ENCODE measurements at regions not wholly inside any gene's neighbourhood (a gene's known extent, or its start where the extent isn't known, plus 50 kb on each side); places are given as distances from the start of the nearest gene placed in this dataset.

DNA sequence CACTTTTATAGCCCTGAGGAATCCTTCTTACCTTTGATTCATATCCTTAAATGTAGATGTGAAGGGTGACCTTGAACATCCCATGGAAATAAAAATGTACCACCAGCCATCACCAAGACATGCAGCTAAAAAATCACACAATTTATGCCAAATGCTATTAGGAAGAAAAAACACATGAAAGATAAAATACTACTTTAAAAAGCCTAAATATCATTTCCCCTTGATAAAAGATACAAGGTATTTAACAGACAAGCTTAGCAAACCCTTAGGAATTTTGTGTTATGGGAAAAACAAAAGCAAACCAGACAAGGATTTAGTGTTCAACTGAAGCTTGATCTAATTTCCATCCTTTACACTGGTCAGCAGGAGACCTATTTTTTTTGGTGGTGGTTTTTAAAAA, 255.0 kb downstream of the ICOS start:
- H3K27me3 ChIP-seq (ENCODE audit: control insufficient read depth, insufficient read depth, low read length), result no peaks in the 10 kb centered on the region
- no peak for TF ChIP-seq EZH2 (IDR thresholded peaks at IDR 0.05; ENCODE audit: low read length, missing control alignments)
- TF ChIP-seq, protein P1, sequence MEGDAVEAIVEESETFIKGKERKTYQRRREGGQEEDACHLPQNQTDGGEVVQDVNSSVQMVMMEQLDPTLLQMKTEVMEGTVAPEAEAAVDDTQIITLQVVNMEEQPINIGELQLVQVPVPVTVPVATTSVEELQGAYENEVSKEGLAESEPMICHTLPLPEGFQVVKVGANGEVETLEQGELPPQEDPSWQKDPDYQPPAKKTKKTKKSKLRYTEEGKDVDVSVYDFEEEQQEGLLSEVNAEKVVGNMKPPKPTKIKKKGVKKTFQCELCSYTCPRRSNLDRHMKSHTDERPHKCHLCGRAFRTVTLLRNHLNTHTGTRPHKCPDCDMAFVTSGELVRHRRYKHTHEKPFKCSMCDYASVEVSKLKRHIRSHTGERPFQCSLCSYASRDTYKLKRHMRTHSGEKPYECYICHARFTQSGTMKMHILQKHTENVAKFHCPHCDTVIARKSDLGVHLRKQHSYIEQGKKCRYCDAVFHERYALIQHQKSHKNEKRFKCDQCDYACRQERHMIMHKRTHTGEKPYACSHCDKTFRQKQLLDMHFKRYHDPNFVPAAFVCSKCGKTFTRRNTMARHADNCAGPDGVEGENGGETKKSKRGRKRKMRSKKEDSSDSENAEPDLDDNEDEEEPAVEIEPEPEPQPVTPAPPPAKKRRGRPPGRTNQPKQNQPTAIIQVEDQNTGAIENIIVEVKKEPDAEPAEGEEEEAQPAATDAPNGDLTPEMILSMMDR (conservative IDR thresholded peaks at IDR 0.05 in 1 of 2, IDR thresholded peaks at IDR 0.05 in 1 of 2; ENCODE audit: low read depth in 1 of 2, low read length in 2 of 2), result no peak
- H4K20me1 ChIP-seq (ENCODE audit: control insufficient read depth, extremely low read depth, insufficient read depth, low read length), result no peaks in the 10 kb centered on the region
- no peaks in the 10 kb centered on the region for H3K36me3 ChIP-seq (ENCODE audit: control insufficient read depth, insufficient read depth, low read length)
- no peak overlapping the region for H3K27ac ChIP-seq (ENCODE audit: insufficient read depth, low read length)
- no peaks in the 10 kb centered on the region for H3K9me3 ChIP-seq (ENCODE audit: control insufficient read depth, insufficient read depth, low read depth, low read length)
- H2AFZ ChIP-seq (ENCODE audit: low read length), result no peak overlapping the region
- H3K4me3 ChIP-seq (replicated peaks in 1 of 4; ENCODE audit: control extremely low read depth in 1 of 4, insufficient read depth in 1 of 4, low read depth in 3 of 4, low read length in 4 of 4), result no peak overlapping the region
- H3K79me2 ChIP-seq (ENCODE audit: control insufficient read depth, insufficient read depth, low read length), result no peaks in the 10 kb centered on the region
- DNase-seq (ENCODE audit: low read depth in 2 of 2), result no peak
- H3K9ac ChIP-seq (ENCODE audit: insufficient read depth, low read length), result no peak overlapping the region
- H3K4me2 ChIP-seq (ENCODE audit: extremely low read depth, insufficient read depth, low read length), result no peak overlapping the region
- H3K4me1 ChIP-seq (ENCODE audit: control insufficient read depth, extremely low read depth, insufficient read depth, low read length), result no peaks in the 10 kb centered on the region

DNA sequence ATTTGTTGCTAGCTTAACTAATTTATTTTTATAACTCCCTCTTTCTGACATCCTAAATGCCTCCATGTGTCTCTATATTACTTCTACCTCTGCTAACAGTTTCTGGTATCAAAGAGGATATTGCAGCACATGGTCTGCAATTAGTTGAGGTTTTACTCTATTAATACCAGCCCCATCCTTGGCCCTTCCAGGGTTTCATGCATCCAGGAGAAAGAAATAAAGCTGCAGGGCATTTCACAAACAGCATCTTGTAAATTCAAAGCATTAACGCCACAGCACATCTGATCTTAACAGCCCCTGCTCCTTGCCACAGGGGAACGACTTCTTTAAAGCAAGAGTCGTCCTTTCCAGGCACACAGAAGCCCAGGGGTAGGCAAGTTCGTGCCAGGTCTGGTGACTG, 258.9 kb downstream of the ICOS start:
- Histone ChIP-seq H3K36me3 (ENCODE audit: control insufficient read depth, insufficient read depth, low read length) (no peaks in the 10 kb centered on the region), H3K9me3 (ENCODE audit: control insufficient read depth, insufficient read depth, low read depth, low read length) (no peaks in the 10 kb centered on the region), H4K20me1 (ENCODE audit: control insufficient read depth, extremely low read depth, insufficient read depth, low read length) (no peaks in the 10 kb centered on the region), H3K27ac (ENCODE audit: insufficient read depth, low read length) (no peak overlapping the region), H3K4me3 (replicated peaks in 1 of 4; ENCODE audit: control extremely low read depth in 1 of 4, insufficient read depth in 1 of 4, low read depth in 3 of 4, low read length in 4 of 4) (no peak overlapping the region), H3K27me3 (ENCODE audit: control insufficient read depth, insufficient read depth, low read length) (no peaks in the 10 kb centered on the region), H2AFZ (ENCODE audit: low read length) (no peak overlapping the region), H3K4me1 (ENCODE audit: control insufficient read depth, extremely low read depth, insufficient read depth, low read length) (no peaks in the 10 kb centered on the region), H3K9ac (ENCODE audit: insufficient read depth, low read length) (no peak overlapping the region), H3K79me2 (ENCODE audit: control insufficient read depth, insufficient read depth, low read length) (no peaks in the 10 kb centered on the region), H3K4me2 (ENCODE audit: extremely low read depth, insufficient read depth, low read length) (no peak overlapping the region)
- TF ChIP-seq, protein P1 (conservative IDR thresholded peaks at IDR 0.05 in 1 of 2, IDR thresholded peaks at IDR 0.05 in 1 of 2; ENCODE audit: low read depth in 1 of 2, low read length in 2 of 2), result no peak
- TF ChIP-seq EZH2 (IDR thresholded peaks at IDR 0.05; ENCODE audit: low read length, missing control alignments), result no peak
- DNase-seq (ENCODE audit: low read depth in 2 of 2), result no peak

DNA sequence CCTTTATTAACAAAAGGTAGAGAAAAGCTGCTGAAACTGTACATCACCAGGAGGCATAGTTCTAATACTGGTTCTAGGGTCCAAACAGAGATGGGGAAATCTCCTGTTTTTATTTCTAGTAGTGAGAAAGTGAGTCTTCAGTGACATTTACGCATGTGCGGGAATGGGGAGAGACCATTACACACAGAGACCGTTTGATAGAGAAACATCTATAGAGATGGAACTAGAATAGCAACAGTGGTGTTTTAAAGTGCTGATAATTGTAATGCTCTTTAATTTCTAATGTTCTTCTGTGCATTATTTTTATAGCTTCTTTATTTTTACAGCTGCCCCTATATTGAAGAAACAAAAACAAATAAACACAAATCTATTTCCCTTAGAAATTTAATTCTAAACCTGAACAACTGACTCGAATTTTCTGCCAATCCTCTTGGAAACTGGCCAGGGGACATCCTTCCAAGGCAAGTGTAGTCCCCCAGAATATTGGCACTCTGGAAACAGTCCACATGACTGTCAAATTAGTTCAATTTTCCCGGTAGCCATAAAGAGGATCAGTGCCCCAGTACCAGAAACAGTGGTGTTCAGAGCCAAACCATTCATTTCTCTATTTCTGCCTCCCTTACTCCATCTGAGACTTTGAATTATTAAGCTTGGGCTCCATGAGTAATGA, 260.9 kb downstream of the ICOS start:
- H3K79me2 ChIP-seq (ENCODE audit: control insufficient read depth, insufficient read depth, low read length), result no peaks in the 10 kb centered on the region
- H2AFZ ChIP-seq (ENCODE audit: low read length), result no peak overlapping the region
- H3K4me1 ChIP-seq (ENCODE audit: control insufficient read depth, extremely low read depth, insufficient read depth, low read length), result no peaks in the 10 kb centered on the region
- no peak overlapping the region for H3K9ac ChIP-seq (ENCODE audit: insufficient read depth, low read length)
- no peaks in the 10 kb centered on the region for H3K36me3 ChIP-seq (ENCODE audit: control insufficient read depth, insufficient read depth, low read length)
- TF ChIP-seq, protein P1 (conservative IDR thresholded peaks at IDR 0.05 in 1 of 2, IDR thresholded peaks at IDR 0.05 in 1 of 2; ENCODE audit: low read depth in 1 of 2, low read length in 2 of 2), result no peak
- TF ChIP-seq EZH2 (IDR thresholded peaks at IDR 0.05; ENCODE audit: low read length, missing control alignments), result no peak
- no peak overlapping the region for H3K4me2 ChIP-seq (ENCODE audit: extremely low read depth, insufficient read depth, low read length)
- no peaks in the 10 kb centered on the region for H3K27me3 ChIP-seq (ENCODE audit: control insufficient read depth, insufficient read depth, low read length)
- no peak overlapping the region for H3K4me3 ChIP-seq (replicated peaks in 1 of 4; ENCODE audit: control extremely low read depth in 1 of 4, insufficient read depth in 1 of 4, low read depth in 3 of 4, low read length in 4 of 4)
- no peaks in the 10 kb centered on the region for H3K9me3 ChIP-seq (ENCODE audit: control insufficient read depth, insufficient read depth, low read depth, low read length)
- H3K27ac ChIP-seq (ENCODE audit: insufficient read depth, low read length), result no peak overlapping the region
- DNase-seq (ENCODE audit: low read depth in 2 of 2), result no peak
- H4K20me1 ChIP-seq (ENCODE audit: control insufficient read depth, extremely low read depth, insufficient read depth, low read length), result no peaks in the 10 kb centered on the region
